ENCODE measurements at regions not wholly inside any gene's neighbourhood (a gene's known extent, or its start where the extent isn't known, plus 50 kb on each side); places are given as distances from the start of the nearest gene placed in this dataset.

- H3K4me3 ChIP-seq (ENCODE audit: low read depth, low read length) = no peak overlapping the region
- no peak overlapping the region for H3K4ac ChIP-seq (ENCODE audit: low read depth, low read length)
- no peak overlapping the region for H3K18ac ChIP-seq (ENCODE audit: low read length)
- no peak overlapping the region for H3K14ac ChIP-seq (ENCODE audit: low read length)
- no peaks in the 10 kb centered on the region for H3K79me2 ChIP-seq (ENCODE audit: control insufficient read depth, insufficient read depth, low read length, poor library complexity)
- H2BK120ac ChIP-seq (ENCODE audit: insufficient read depth, low read length, poor library complexity) = no peak overlapping the region
- no peak overlapping the region for H3K4me2 ChIP-seq (ENCODE audit: low read length)
- no peak overlapping the region for H2BK5ac ChIP-seq (ENCODE audit: low read depth, low read length, poor library complexity)
- H2AK5ac ChIP-seq (ENCODE audit: low read length) = no peak overlapping the region
- no peaks in the 10 kb centered on the region for H3K27me3 ChIP-seq (ENCODE audit: insufficient read depth, low read length)
- H4K8ac ChIP-seq (ENCODE audit: low read depth, low read length) = no peak overlapping the region
- no peak overlapping the region for H4K91ac ChIP-seq (ENCODE audit: low read depth, low read length)
- H3K27ac ChIP-seq (ENCODE audit: low read depth, low read length) = no peak overlapping the region
- no peaks in the 10 kb centered on the region for H3K36me3 ChIP-seq (ENCODE audit: control insufficient read depth in 1 of 2, insufficient read depth in 2 of 2, low read length in 2 of 2)
- H3K9ac ChIP-seq (ENCODE audit: low read length) = no peak overlapping the region
- no peaks in the 10 kb centered on the region for H3K9me3 ChIP-seq (ENCODE audit: insufficient read depth, low read depth, low read length)
- DNase-seq = peak; percentile 1 to 44
- H4K12ac ChIP-seq (ENCODE audit: low read depth, low read length) = no peak overlapping the region
- WGBS (ENCODE audit: extremely low coverage, insufficient coverage, insufficient read length) = no CpG with 5 or more reads among the region's 1 CpG
- H3K23ac ChIP-seq (ENCODE audit: low read length) = no peak overlapping the region
- H3K79me1 ChIP-seq (ENCODE audit: low read length) = no peaks in the 10 kb centered on the region
- no peak overlapping the region for H2AFZ ChIP-seq (ENCODE audit: insufficient read depth, low read length, poor library complexity)
- no peak overlapping the region for H2BK12ac ChIP-seq (ENCODE audit: low read length)
- H3K4me1 ChIP-seq (ENCODE audit: control insufficient read depth in 1 of 2, insufficient read depth in 2 of 2, low read length in 2 of 2) = no peaks in the 10 kb centered on the region
Measured at GRCh38 chr2:52178845-52179244, 1146.9 kb upstream of the NRXN1 start.

DNA sequence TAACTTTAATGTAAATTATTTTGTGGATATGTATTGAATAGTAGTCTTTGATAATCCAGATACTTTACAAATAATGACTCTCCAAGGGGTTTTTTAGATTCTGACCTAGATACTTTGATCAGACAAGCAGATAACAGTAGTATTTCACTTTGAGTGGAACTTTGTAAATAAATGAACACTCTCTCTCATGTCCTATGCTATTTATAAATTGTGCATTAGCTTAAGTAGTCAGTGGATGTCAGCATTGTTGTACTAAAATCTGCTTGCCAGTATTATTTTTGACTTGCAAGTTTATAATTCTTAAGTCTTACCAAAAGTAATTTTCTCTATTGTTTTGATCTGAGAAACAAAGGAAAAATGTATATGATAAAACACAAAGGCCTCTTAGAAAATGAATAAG, 1113.1 kb upstream of the NRXN1 start:
- Histone ChIP-seq H3K4me2 (ENCODE audit: low read length) (no peak overlapping the region), H3K14ac (ENCODE audit: low read length) (no peak overlapping the region), H4K91ac (ENCODE audit: low read depth, low read length) (no peak overlapping the region), H2BK120ac (ENCODE audit: insufficient read depth, low read length, poor library complexity) (no peak overlapping the region), H3K4me3 (ENCODE audit: low read depth, low read length) (no peak overlapping the region), H3K27me3 (ENCODE audit: insufficient read depth, low read length) (no peaks in the 10 kb centered on the region), H3K4ac (ENCODE audit: low read depth, low read length) (no peak overlapping the region), H3K18ac (ENCODE audit: low read length) (no peak overlapping the region), H3K9me3 (ENCODE audit: insufficient read depth, low read depth, low read length) (no peaks in the 10 kb centered on the region), H2AFZ (ENCODE audit: insufficient read depth, low read length, poor library complexity) (no peak overlapping the region), H2BK5ac (ENCODE audit: low read depth, low read length, poor library complexity) (no peak overlapping the region), H3K4me1 (ENCODE audit: control insufficient read depth in 1 of 2, insufficient read depth in 2 of 2, low read length in 2 of 2) (no peaks in the 10 kb centered on the region), H3K36me3 (ENCODE audit: control insufficient read depth in 1 of 2, insufficient read depth in 2 of 2, low read length in 2 of 2) (no peaks in the 10 kb centered on the region), H3K79me1 (ENCODE audit: low read length) (no peaks in the 10 kb centered on the region), H3K27ac (ENCODE audit: low read depth, low read length) (no peak overlapping the region), H3K23ac (ENCODE audit: low read length) (no peak overlapping the region), H4K8ac (ENCODE audit: low read depth, low read length) (no peak overlapping the region), H2BK12ac (ENCODE audit: low read length) (no peak overlapping the region), H3K9ac (ENCODE audit: low read length) (no peak overlapping the region), H4K12ac (ENCODE audit: low read depth, low read length) (no peak overlapping the region), H3K79me2 (ENCODE audit: control insufficient read depth, insufficient read depth, low read length, poor library complexity) (no peaks in the 10 kb centered on the region), H2AK5ac (ENCODE audit: low read length) (no peak overlapping the region)
- DNase-seq = no peak

DNA sequence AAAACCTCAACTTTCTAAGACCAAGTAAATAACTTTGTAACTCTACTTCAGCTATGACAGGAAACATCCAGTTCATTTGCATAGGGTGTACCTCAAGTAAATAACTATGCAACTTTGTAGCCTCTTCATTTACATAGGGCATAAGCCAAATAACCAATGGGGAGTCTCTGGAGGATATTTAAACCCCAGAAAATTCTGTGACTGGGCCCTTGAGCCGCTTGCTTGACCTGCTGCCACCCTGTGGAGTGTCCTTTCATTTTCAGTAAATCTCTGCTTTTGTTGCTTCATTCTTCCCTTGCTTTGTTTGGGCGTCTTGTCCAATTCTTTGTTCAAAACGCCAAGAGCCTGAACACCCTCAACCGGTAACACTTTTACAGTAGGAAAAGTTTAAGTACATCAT, 1112.7 kb upstream of the NRXN1 start:
- Histone ChIP-seq H3K27ac (ENCODE audit: low read depth, low read length) (no peak overlapping the region), H4K91ac (ENCODE audit: low read depth, low read length) (no peak overlapping the region), H3K23ac (ENCODE audit: low read length) (no peak overlapping the region), H2AK5ac (ENCODE audit: low read length) (no peak overlapping the region), H2BK5ac (ENCODE audit: low read depth, low read length, poor library complexity) (no peak overlapping the region), H4K12ac (ENCODE audit: low read depth, low read length) (no peak overlapping the region), H2BK12ac (ENCODE audit: low read length) (no peak overlapping the region), H3K18ac (ENCODE audit: low read length) (no peak overlapping the region), H2AFZ (ENCODE audit: insufficient read depth, low read length, poor library complexity) (no peak overlapping the region), H3K4me3 (ENCODE audit: low read depth, low read length) (no peak overlapping the region), H3K9ac (ENCODE audit: low read length) (no peak overlapping the region), H3K9me3 (ENCODE audit: insufficient read depth, low read depth, low read length) (no peaks in the 10 kb centered on the region), H2BK120ac (ENCODE audit: insufficient read depth, low read length, poor library complexity) (no peak overlapping the region), H3K14ac (ENCODE audit: low read length) (no peak overlapping the region), H3K4me2 (ENCODE audit: low read length) (no peak overlapping the region), H3K4me1 (ENCODE audit: control insufficient read depth in 1 of 2, insufficient read depth in 2 of 2, low read length in 2 of 2) (no peaks in the 10 kb centered on the region), H3K79me2 (ENCODE audit: control insufficient read depth, insufficient read depth, low read length, poor library complexity) (no peaks in the 10 kb centered on the region), H3K27me3 (ENCODE audit: insufficient read depth, low read length) (no peaks in the 10 kb centered on the region), H3K79me1 (ENCODE audit: low read length) (no peaks in the 10 kb centered on the region), H4K8ac (ENCODE audit: low read depth, low read length) (no peak overlapping the region), H3K4ac (ENCODE audit: low read depth, low read length) (no peak overlapping the region), H3K36me3 (ENCODE audit: control insufficient read depth in 1 of 2, insufficient read depth in 2 of 2, low read length in 2 of 2) (no peaks in the 10 kb centered on the region)
- WGBS (ENCODE audit: extremely low coverage, insufficient coverage, insufficient read length) = no CpG with 5 or more reads among the region's 4 CpGs
- DNase-seq = no peak

- no peak overlapping the region for H3K23ac ChIP-seq (ENCODE audit: low read length)
- H3K36me3 ChIP-seq (ENCODE audit: control insufficient read depth in 1 of 2, insufficient read depth in 2 of 2, low read length in 2 of 2) = no peaks in the 10 kb centered on the region
- no peak overlapping the region for H2AK5ac ChIP-seq (ENCODE audit: low read length)
- no peak overlapping the region for H2BK120ac ChIP-seq (ENCODE audit: insufficient read depth, low read length, poor library complexity)
- H3K18ac ChIP-seq (ENCODE audit: low read length) = no peak overlapping the region
- DNase-seq = no peak
- no peak overlapping the region for H3K9ac ChIP-seq (ENCODE audit: low read length)
- no peak overlapping the region for H3K27ac ChIP-seq (ENCODE audit: low read depth, low read length)
- H3K79me2 ChIP-seq (ENCODE audit: control insufficient read depth, insufficient read depth, low read length, poor library complexity) = no peaks in the 10 kb centered on the region
- no peak overlapping the region for H2AFZ ChIP-seq (ENCODE audit: insufficient read depth, low read length, poor library complexity)
- H2BK12ac ChIP-seq (ENCODE audit: low read length) = no peak overlapping the region
- H3K4me2 ChIP-seq (ENCODE audit: low read length) = no peak overlapping the region
- no peaks in the 10 kb centered on the region for H3K4me1 ChIP-seq (ENCODE audit: control insufficient read depth in 1 of 2, insufficient read depth in 2 of 2, low read length in 2 of 2)
- H4K8ac ChIP-seq (ENCODE audit: low read depth, low read length) = no peak overlapping the region
- no peaks in the 10 kb centered on the region for H3K9me3 ChIP-seq (ENCODE audit: insufficient read depth, low read depth, low read length)
- no peak overlapping the region for H4K12ac ChIP-seq (ENCODE audit: low read depth, low read length)
- H3K14ac ChIP-seq (ENCODE audit: low read length) = no peak overlapping the region
- H2BK5ac ChIP-seq (ENCODE audit: low read depth, low read length, poor library complexity) = no peak overlapping the region
- no peak overlapping the region for H3K4ac ChIP-seq (ENCODE audit: low read depth, low read length)
- no peak overlapping the region for H4K91ac ChIP-seq (ENCODE audit: low read depth, low read length)
- no peaks in the 10 kb centered on the region for H3K79me1 ChIP-seq (ENCODE audit: low read length)
- H3K4me3 ChIP-seq (ENCODE audit: low read depth, low read length) = no peak overlapping the region
- no peaks in the 10 kb centered on the region for H3K27me3 ChIP-seq (ENCODE audit: insufficient read depth, low read length)
- WGBS (ENCODE audit: extremely low coverage, insufficient coverage, insufficient read length) = no CpG with 5 or more reads among the region's 1 CpG
Measured at GRCh38 chr2:52141076-52141475, 1109.1 kb upstream of the NRXN1 start.

DNA sequence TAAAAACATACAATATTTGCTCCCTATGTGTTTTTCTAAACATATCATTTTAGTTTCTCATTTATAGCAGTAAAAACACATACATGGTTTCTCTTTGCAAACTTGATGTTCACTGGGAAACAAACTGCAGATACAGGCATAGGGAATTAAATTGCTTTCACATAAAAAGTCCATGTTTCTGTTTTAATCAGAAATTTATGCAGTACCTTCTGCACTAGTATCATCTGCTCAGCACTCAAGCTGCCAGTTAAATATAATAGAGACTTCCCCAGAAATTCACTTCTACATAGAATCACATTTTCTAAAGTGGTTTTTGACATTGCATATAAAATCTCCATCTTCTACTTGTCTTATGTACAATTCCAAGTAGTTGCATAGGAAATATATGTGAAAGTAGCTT, 1107.3 kb upstream of the NRXN1 start:
- Histone ChIP-seq H3K79me2 (ENCODE audit: control insufficient read depth, insufficient read depth, low read length, poor library complexity) (no peaks in the 10 kb centered on the region), H3K27ac (ENCODE audit: low read depth, low read length) (no peak overlapping the region), H3K14ac (ENCODE audit: low read length) (no peak overlapping the region), H2BK12ac (ENCODE audit: low read length) (no peak overlapping the region), H4K12ac (ENCODE audit: low read depth, low read length) (no peak overlapping the region), H2AK5ac (ENCODE audit: low read length) (no peak overlapping the region), H3K4me3 (ENCODE audit: low read depth, low read length) (no peak overlapping the region), H3K4ac (ENCODE audit: low read depth, low read length) (no peak overlapping the region), H4K91ac (ENCODE audit: low read depth, low read length) (no peak overlapping the region), H2BK120ac (ENCODE audit: insufficient read depth, low read length, poor library complexity) (no peak overlapping the region), H2BK5ac (ENCODE audit: low read depth, low read length, poor library complexity) (no peak overlapping the region), H3K18ac (ENCODE audit: low read length) (no peak overlapping the region), H3K4me2 (ENCODE audit: low read length) (no peak overlapping the region), H3K36me3 (ENCODE audit: control insufficient read depth in 1 of 2, insufficient read depth in 2 of 2, low read length in 2 of 2) (no peaks in the 10 kb centered on the region), H3K4me1 (ENCODE audit: control insufficient read depth in 1 of 2, insufficient read depth in 2 of 2, low read length in 2 of 2) (no peaks in the 10 kb centered on the region), H2AFZ (ENCODE audit: insufficient read depth, low read length, poor library complexity) (no peak overlapping the region), H3K9me3 (ENCODE audit: insufficient read depth, low read depth, low read length) (no peaks in the 10 kb centered on the region), H3K9ac (ENCODE audit: low read length) (no peak overlapping the region), H4K8ac (ENCODE audit: low read depth, low read length) (no peak overlapping the region), H3K23ac (ENCODE audit: low read length) (no peak overlapping the region), H3K27me3 (ENCODE audit: insufficient read depth, low read length) (no peaks in the 10 kb centered on the region), H3K79me1 (ENCODE audit: low read length) (no peaks in the 10 kb centered on the region)
- no peak for DNase-seq

Data from trophoblast cell (in vitro differentiated cells and primary cell).